Transverse colon (tissue), 4 donors: ENCODE measurements at regions not wholly inside any gene's neighbourhood (a gene's known extent, or its start where the extent isn't known, plus 50 kb on each side); places are given as distances from the start of the nearest gene placed in this dataset.

Experiments used
- DNase-seq: peaks from one replicate; pipeline ENCODE4 v3.0.0-alpha.2; 2019
- H3K27ac ChIP-seq, 4 donors: fragments of 200-600 bp; sonication (generic); 2 replicates each; pipeline ENCODE4 v1.5.1; 2016 to 2018; ENCODE audit warnings: inconsistent platforms in 4 of 4
- H3K27me3 ChIP-seq: fragments of 200-600 bp; sonication (generic); 2 replicates; pipeline ENCODE4 v1.5.1; 2017; ENCODE audit warnings: inconsistent platforms
- H3K36me3 ChIP-seq, 4 donors: fragments of 200-600 bp; sonication (generic); 2 replicates each; pipeline ENCODE4 v1.5.1; 2017 to 2019; ENCODE audit warnings: inconsistent platforms in 4 of 4
- H3K4me1 ChIP-seq, 4 donors: fragments of 200-600 bp; sonication (generic); 2 replicates each; pipeline ENCODE4 v1.5.1; 2017 to 2020; ENCODE audit warnings: inconsistent platforms in 4 of 4
- H3K4me3 ChIP-seq, 4 donors: fragments of 200-600 bp; sonication (generic); 1 replicate in 1 of 4; 2 replicates in 3 of 4; pipeline versions ENCODE4 v1.5.1 to v1.6.1; 2017 to 2019; ENCODE audit warnings: inconsistent platforms in 4 of 4
- H3K9me3 ChIP-seq, 2 donors: fragments of 200-600 bp; sonication (generic); 2 replicates each; pipeline ENCODE4 v1.5.1; 2017 to 2019; ENCODE audit warnings: inconsistent platforms in 2 of 2
- CTCF ChIP-seq, 5 experiments: fragments of 200-600 bp in 3 of 5; fragments of 450-650 bp in 2 of 5; sonication (generic) in 3 of 5; IDR thresholded peaks; 1 replicate in 2 of 5; 2 replicates in 3 of 5; pipeline ENCODE4 v1.5.1; 2016 to 2017; ENCODE audit warnings: antibody characterized with exemption in 5 of 5, inconsistent platforms in 3 of 5, mild to moderate bottlenecking in 2 of 5, moderate library complexity in 1 of 5
- EP300 ChIP-seq: sonication (generic); formaldehyde crosslinking; IDR thresholded peaks from one replicate; pipeline ENCODE4 v1.6.1; 2017; ENCODE audit warnings: antibody characterized with exemption, low read depth
- POLR2A ChIP-seq: fragments of 450-650 bp; IDR thresholded peaks from one replicate; pipeline ENCODE4 v1.6.1; 2016; ENCODE audit warnings: antibody characterized with exemption, mild to moderate bottlenecking, moderate library complexity
- POLR2AphosphoS5 ChIP-seq, 3 donors: sonication (generic); formaldehyde crosslinking; IDR thresholded peaks; one replicate each; pipeline ENCODE4 v1.6.1; 2016; ENCODE audit warnings: antibody characterized with exemption in 3 of 3
- WGBS, 2 donors: methylation state at CpG; one replicate each; pipeline ENCODE4 v1.1.5; 2018; ENCODE audit warnings: low coverage in 1 of 2; 5-methylcytosine and 5-hydroxymethylcytosine counted together
- in situ Hi-C, 4 donors: fragments of 200-750 bp; cut with MboI; loops; one replicate each; pipeline versions ENCODE4 v1.15.0 to v1.15.1; 2017; ENCODE audit warnings: low sequenced_read_pairs in 3 of 4, low pct_ligation_motif_present in 1 of 4, low pct_unique_long_range_greater_than_20kb in 1 of 4
- intact Hi-C: fragments of 100-400 bp; cut with DNase I; formaldehyde crosslinking; loops from one replicate; pipeline ENCODE4 v1.15.1; 2023; ENCODE audit warnings: low total_unique reads

GRCh38 chr3:177781686-177782161 lies 584.4 kb upstream of the TBL1XR1 start:
- 46 to 64% methylated on average over 3 of the region's 3 CpGs for WGBS, 2 donors
- Histone ChIP-seq H3K27me3 (no peaks in the 10 kb centered on the region), H3K27ac (peak overlapping the region; percentile 23 to 82 (median 56)), H3K4me3 (no peak overlapping the region), H3K9me3 (no peaks in the 10 kb centered on the region), H3K4me1 (peaks cover 0 to 18% (median 2%) of the 10 kb centered on the region in 4 donors), H3K36me3 (no peaks in the 10 kb centered on the region)
- DNase-seq, result peak; percentile 19
- in situ Hi-C loops (loop anchor here in 1 of 4 donors (25.0 kb wide), 1 partner anchor 744 kb away; no protein-coding TSS in a partner anchor), intact Hi-C loops (no loop called here)
- no peak for TF ChIP-seq POLR2AphosphoS5 (IDR thresholded peaks at IDR 0.05)
- TF ChIP-seq EP300, result no peak
- TF ChIP-seq POLR2A, result no peak
- no peak for TF ChIP-seq CTCF (IDR thresholded peaks at IDR 0.05)

- no peak overlapping the region for H3K4me3 ChIP-seq
- WGBS, 2 donors, result 93 to 95% methylated on average over 2 of the region's 2 CpGs
- no peak for DNase-seq
- in situ Hi-C loops (loop anchor here in 1 of 4 donors (25.0 kb wide), 1 partner anchor 746 kb away; no protein-coding TSS in a partner anchor), intact Hi-C loops (no loop called here)
- no peak overlapping the region for H3K27ac ChIP-seq
- H3K4me1 ChIP-seq, result peaks cover 0 to 18% (median 2%) of the 10 kb centered on the region in 4 donors
- no peaks in the 10 kb centered on the region for H3K27me3 ChIP-seq
- H3K9me3 ChIP-seq, result no peaks in the 10 kb centered on the region
- TF ChIP-seq EP300 (no peak), POLR2A (no peak), CTCF (IDR thresholded peaks at IDR 0.05) (no peak), POLR2AphosphoS5 (IDR thresholded peaks at IDR 0.05) (no peak)
- no peaks in the 10 kb centered on the region for H3K36me3 ChIP-seq
These were observed 586.1 kb upstream of the TBL1XR1 start for GRCh38 chr3:177783338-177783737.

GRCh38 chr3:177783767-177784166 lies 586.5 kb upstream of the TBL1XR1 start:
- peaks cover 0 to 18% (median 2%) of the 10 kb centered on the region in 4 donors for H3K4me1 ChIP-seq
- no peaks in the 10 kb centered on the region for H3K27me3 ChIP-seq
- no peak overlapping the region for H3K27ac ChIP-seq
- in situ Hi-C loops (loop anchor here in 1 of 4 donors (25.0 kb wide), 1 partner anchor 746 kb away; no protein-coding TSS in a partner anchor), intact Hi-C loops (no loop called here)
- no peaks in the 10 kb centered on the region for H3K9me3 ChIP-seq
- TF ChIP-seq POLR2AphosphoS5 (IDR thresholded peaks at IDR 0.05) (no peak), POLR2A (no peak), CTCF (IDR thresholded peaks at IDR 0.05) (no peak), EP300 (no peak)
- H3K36me3 ChIP-seq, result no peaks in the 10 kb centered on the region
- 91 to 92% methylated on average over 5 of the region's 5 CpGs for WGBS, 2 donors
- no peak for DNase-seq
- no peak overlapping the region for H3K4me3 ChIP-seq

GRCh38 chr3:177787279-177788041 lies 590.2 kb upstream of the TBL1XR1 start:
- TF ChIP-seq CTCF (IDR thresholded peaks at IDR 0.05), result no peak
- no peaks in the 10 kb centered on the region for H3K36me3 ChIP-seq
- no peak for DNase-seq
- H3K4me3 ChIP-seq, result no peak overlapping the region
- no peaks in the 10 kb centered on the region for H3K4me1 ChIP-seq
- no peaks in the 10 kb centered on the region for H3K9me3 ChIP-seq
- intact Hi-C loops, result no loop called here
- H3K27me3 ChIP-seq, result no peaks in the 10 kb centered on the region
- WGBS, 2 donors, result 69 to 80% methylated on average over 5 of the region's 5 CpGs
- in situ Hi-C loops, result loop anchor here in 1 of 4 donors (25.0 kb wide), 1 partner anchor 750 kb away; no protein-coding TSS in a partner anchor
- H3K27ac ChIP-seq, result no peak overlapping the region
